ENCODE measurements at regions not wholly inside any gene's neighbourhood (a gene's known extent, or its start where the extent isn't known, plus 50 kb on each side); places are given as distances from the start of the nearest gene placed in this dataset.

DNA sequence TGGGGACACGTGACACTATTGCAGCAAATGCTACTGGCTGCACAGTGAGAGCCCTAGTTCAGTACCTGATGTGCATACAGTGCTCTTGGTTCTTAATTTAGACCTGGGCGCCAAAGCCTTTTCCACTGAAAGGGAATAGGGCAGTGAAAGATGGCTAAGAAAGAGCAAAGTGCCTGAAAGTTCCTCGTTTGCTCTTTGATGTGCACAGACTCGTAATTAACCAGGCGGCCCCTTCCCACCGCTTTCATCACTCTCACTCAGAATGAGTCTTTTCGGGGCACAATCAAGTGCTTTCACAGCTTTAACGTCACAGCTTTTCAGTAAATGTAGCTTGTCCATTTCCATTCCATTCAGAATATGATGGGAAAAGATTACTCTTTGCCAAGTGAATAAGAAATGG is 116.6 kb upstream of the ADRA1B start:
- no peak for TF ChIP-seq NCOA1 (IDR thresholded peaks at IDR 0.05; ENCODE audit: low read depth)
- no peak for TF ChIP-seq ELF2 (CRISPR knock-in tag; IDR thresholded peaks at IDR 0.05)
